Keratinocyte (primary cell): ENCODE measurements at regions not wholly inside any gene's neighbourhood (a gene's known extent, or its start where the extent isn't known, plus 50 kb on each side); places are given as distances from the start of the nearest gene placed in this dataset.

Experiments used
- DNase-seq: peaks from one replicate; pipeline ENCODE4 v3.0.0-alpha.2; 2011; ENCODE audit warnings: low read depth, missing footprints, low spot score
- FAIRE-seq: peaks from 2 replicates; lab custom pipeline; 2011; peaks lifted over from hg19 to GRCh38; lab: Jason Lieb, UNC
- H2AFZ ChIP-seq: 2 replicates; pipeline ENCODE4 v1.6.0; 2012; ENCODE audit warnings: low read length, control low read depth, inconsistent platforms; ENCODE audit not compliant: control insufficient read depth
- H3K27ac ChIP-seq: 2 replicates; pipeline ENCODE4 v1.5.1; 2011; ENCODE audit warnings: low read length; ENCODE audit not compliant: control insufficient read depth, insufficient read depth
- H3K27me3 ChIP-seq: 3 replicates; pipeline ENCODE4 v1.6.0; 2011; ENCODE audit warnings: low read length; ENCODE audit not compliant: control insufficient read depth, insufficient read depth; ENCODE audit errors: extremely low read depth
- H3K36me3 ChIP-seq, 2 experiments: 2 replicates in 1 of 2; 3 replicates in 1 of 2; pipeline ENCODE4 v1.5.1; 2011; ENCODE audit warnings: low read length in 2 of 2, mild to moderate bottlenecking in 1 of 2; ENCODE audit not compliant: control insufficient read depth in 2 of 2, insufficient read depth in 2 of 2; ENCODE audit errors: extremely low read depth in 1 of 2
- H3K4me1 ChIP-seq: 3 replicates; pipeline ENCODE4 v1.5.1; 2011; ENCODE audit warnings: low read length; ENCODE audit not compliant: control insufficient read depth, insufficient read depth; ENCODE audit errors: extremely low read depth
- H3K4me2 ChIP-seq: 3 replicates; pipeline ENCODE4 v1.6.0; 2011; ENCODE audit warnings: low read depth, low read length; ENCODE audit not compliant: control insufficient read depth, insufficient read depth; ENCODE audit errors: extremely low read depth
- H3K4me3 ChIP-seq, 3 experiments: fragments of 200-600 bp in 1 of 3; sonication (generic) in 1 of 3; 2 replicates in 2 of 3; 3 replicates in 1 of 3; pipeline ENCODE4 v1.5.1; 2011 to 2016; ENCODE audit warnings: low read length in 3 of 3, mild to moderate bottlenecking in 3 of 3, control low read depth in 2 of 3, inconsistent platforms in 1 of 3, low read depth in 1 of 3, mixed read lengths in 1 of 3, mixed run types in 1 of 3, moderate library complexity in 1 of 3; ENCODE audit not compliant: control insufficient read depth in 2 of 3, insufficient read depth in 2 of 3; ENCODE audit errors: extremely low read depth in 1 of 3
- H3K79me2 ChIP-seq: 2 replicates; pipeline ENCODE4 v1.6.0; 2012; ENCODE audit warnings: low read length; ENCODE audit not compliant: control insufficient read depth, insufficient read depth
- H3K9ac ChIP-seq: 3 replicates; pipeline ENCODE4 v1.6.0; 2011; ENCODE audit warnings: low read length; ENCODE audit not compliant: control insufficient read depth, insufficient read depth; ENCODE audit errors: extremely low read depth
- H3K9me1 ChIP-seq: 3 replicates; pipeline ENCODE4 v1.6.0; 2011; ENCODE audit warnings: low read length; ENCODE audit not compliant: control insufficient read depth, insufficient read depth; ENCODE audit errors: extremely low read depth
- H3K9me3 ChIP-seq: 2 replicates; pipeline ENCODE4 v1.5.1; 2012; ENCODE audit warnings: low read depth, low read length; ENCODE audit not compliant: control insufficient read depth
- H4K20me1 ChIP-seq: 3 replicates; pipeline ENCODE4 v1.6.0; 2011; ENCODE audit warnings: low read length; ENCODE audit not compliant: control insufficient read depth, insufficient read depth; ENCODE audit errors: extremely low read depth
- CTCF ChIP-seq, 3 experiments: IDR thresholded peaks in 1 of 3; conservative IDR thresholded peaks in 1 of 3; optimal IDR thresholded peaks in 1 of 3; 2 replicates in 2 of 3; 3 replicates in 1 of 3; pipeline versions ENCODE3 to v1.5.1; 2011; ENCODE audit warnings: low read length in 3 of 3, mild to moderate bottlenecking in 3 of 3, moderate library complexity in 2 of 3, control low read depth in 1 of 3, inconsistent platforms in 1 of 3; ENCODE audit not compliant: insufficient read depth in 2 of 3; ENCODE audit errors: extremely low read depth in 1 of 3
- EZH2 ChIP-seq: IDR thresholded peaks from one replicate; pipeline ENCODE4 v1.6.1; 2012; ENCODE audit warnings: inconsistent platforms, mild to moderate bottlenecking, low read length, moderate library complexity
- dilution Hi-C: fragments of 300-500 bp; cut with MboI; formaldehyde crosslinking; loops from one replicate; pipeline ENCODE4 v1.7.0; 2020; ENCODE audit warnings: low sequenced_read_pairs; ENCODE audit not compliant: extremely low pct_ligation_motif_present

GRCh38 chr1:189987509-189987908 is 490.2 kb downstream of the BRINP3 start:
- Histone ChIP-seq H3K27me3 (no peaks in the 10 kb centered on the region), H3K79me2 (no peaks in the 10 kb centered on the region), H4K20me1 (no peaks in the 10 kb centered on the region), H3K4me3 (no peak overlapping the region), H3K9me1 (no peaks in the 10 kb centered on the region), H3K9me3 (no peaks in the 10 kb centered on the region), H3K36me3 (no peaks in the 10 kb centered on the region), H3K9ac (no peak overlapping the region), H3K4me1 (no peaks in the 10 kb centered on the region), H2AFZ (no peak overlapping the region), H3K27ac (no peak overlapping the region), H3K4me2 (no peak overlapping the region)
- FAIRE-seq (no peak), DNase-seq (no peak)
- dilution Hi-C loops = no loop called here
- TF ChIP-seq CTCF (optimal IDR thresholded peaks at IDR 0.05 in 1 of 3, IDR thresholded peaks at IDR 0.05 in 1 of 3, conservative IDR thresholded peaks at IDR 0.05 in 1 of 3; ENCODE audit: extremely low read depth in 1 of 3, insufficient read depth in 2 of 3, low read length in 3 of 3) (no peak), EZH2 (no peak)

GRCh38 chr1:189992856-189993255 is 484.8 kb downstream of the BRINP3 start:
- FAIRE-seq = no peak
- H3K9me1 ChIP-seq = no peaks in the 10 kb centered on the region

More at GRCh38 chr1:189992856-189993255, 484.8 kb downstream of the BRINP3 start:
- dilution Hi-C loops = no loop called here
- Histone ChIP-seq H3K9ac (no peak overlapping the region), H3K9me3 (peaks cover 3% of the 10 kb centered on the region), H2AFZ (no peak overlapping the region), H3K4me3 (no peak overlapping the region), H3K4me2 (no peak overlapping the region), H3K79me2 (no peaks in the 10 kb centered on the region), H3K36me3 (no peaks in the 10 kb centered on the region), H3K27me3 (no peaks in the 10 kb centered on the region), H3K4me1 (no peaks in the 10 kb centered on the region), H3K27ac (no peak overlapping the region), H4K20me1 (no peaks in the 10 kb centered on the region)
- TF ChIP-seq EZH2 = no peak
- no peak for TF ChIP-seq CTCF (optimal IDR thresholded peaks at IDR 0.05 in 1 of 3, IDR thresholded peaks at IDR 0.05 in 1 of 3, conservative IDR thresholded peaks at IDR 0.05 in 1 of 3; ENCODE audit: extremely low read depth in 1 of 3, insufficient read depth in 2 of 3, low read length in 3 of 3)
- DNase-seq = no peak
